NAMALWA (cell line): ENCODE measurements at regions not wholly inside any gene's neighbourhood (a gene's known extent, or its start where the extent isn't known, plus 50 kb on each side); places are given as distances from the start of the nearest gene placed in this dataset.

ENCODE experiments used
- DNase-seq: peaks from one replicate; pipeline ENCODE4 v3.0.0-alpha.2; 2015; ENCODE audit warnings: low spot score

DNA sequence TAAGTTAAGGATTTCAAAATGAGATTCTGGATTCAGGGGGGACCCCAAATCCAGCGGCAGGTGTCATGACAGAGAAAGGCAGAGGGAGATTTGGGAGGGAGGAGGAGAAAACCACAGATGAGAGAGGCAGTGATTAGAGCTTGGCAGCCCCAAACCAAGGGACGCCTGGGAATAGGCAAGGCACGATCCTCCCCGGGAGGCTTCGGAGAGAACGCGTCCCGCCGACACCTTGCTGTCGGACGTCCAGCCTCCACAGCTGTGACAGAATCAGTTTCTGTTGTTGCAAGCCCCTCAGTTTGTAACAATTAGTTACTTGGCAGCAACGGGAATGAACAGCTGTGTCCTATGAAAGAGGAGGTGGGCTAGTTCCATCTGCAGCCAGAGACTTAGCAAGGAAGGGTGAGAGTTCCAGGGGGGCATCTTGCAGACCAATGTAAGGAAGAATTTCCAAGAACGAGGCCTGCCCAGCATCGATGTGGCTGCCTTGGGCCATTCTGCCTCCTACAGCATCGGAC is 110.7 kb upstream of the SDK2 start:
- DNase-seq, result no peak

- DNase-seq, result no peak
Observed at GRCh38 chr17:73757420-73757819, 113.2 kb upstream of the SDK2 start.

GRCh38 chr17:73758245-73758644 is 114.0 kb upstream of the SDK2 start:
- DNase-seq, result no peak

DNA sequence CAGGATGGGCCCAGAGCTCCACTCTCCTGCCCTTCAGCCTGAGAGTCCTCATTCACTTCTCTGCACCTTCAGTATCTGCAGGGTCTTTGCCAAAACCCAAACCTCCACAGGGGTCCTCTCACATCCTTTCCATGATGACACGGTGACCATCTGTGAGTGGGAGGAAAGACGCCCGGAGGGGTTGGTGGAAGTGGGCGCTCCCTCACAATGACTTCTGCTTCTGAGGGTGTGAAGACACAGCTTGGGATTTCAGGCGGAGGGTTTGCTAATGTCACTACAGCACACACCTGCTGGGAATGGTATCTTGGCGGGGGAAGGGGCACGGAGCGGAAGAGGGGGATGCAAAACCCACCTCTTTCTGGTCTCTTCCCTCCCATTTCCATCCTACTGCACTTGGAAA is 115.1 kb upstream of the SDK2 start:
- DNase-seq, result no peak

- no peak for DNase-seq
Observed at GRCh38 chr17:73759734-73760438, 115.6 kb upstream of the SDK2 start.

GRCh38 chr17:73760439-73760758 is 116.2 kb upstream of the SDK2 start:
- peak; percentile 14 for DNase-seq

DNA sequence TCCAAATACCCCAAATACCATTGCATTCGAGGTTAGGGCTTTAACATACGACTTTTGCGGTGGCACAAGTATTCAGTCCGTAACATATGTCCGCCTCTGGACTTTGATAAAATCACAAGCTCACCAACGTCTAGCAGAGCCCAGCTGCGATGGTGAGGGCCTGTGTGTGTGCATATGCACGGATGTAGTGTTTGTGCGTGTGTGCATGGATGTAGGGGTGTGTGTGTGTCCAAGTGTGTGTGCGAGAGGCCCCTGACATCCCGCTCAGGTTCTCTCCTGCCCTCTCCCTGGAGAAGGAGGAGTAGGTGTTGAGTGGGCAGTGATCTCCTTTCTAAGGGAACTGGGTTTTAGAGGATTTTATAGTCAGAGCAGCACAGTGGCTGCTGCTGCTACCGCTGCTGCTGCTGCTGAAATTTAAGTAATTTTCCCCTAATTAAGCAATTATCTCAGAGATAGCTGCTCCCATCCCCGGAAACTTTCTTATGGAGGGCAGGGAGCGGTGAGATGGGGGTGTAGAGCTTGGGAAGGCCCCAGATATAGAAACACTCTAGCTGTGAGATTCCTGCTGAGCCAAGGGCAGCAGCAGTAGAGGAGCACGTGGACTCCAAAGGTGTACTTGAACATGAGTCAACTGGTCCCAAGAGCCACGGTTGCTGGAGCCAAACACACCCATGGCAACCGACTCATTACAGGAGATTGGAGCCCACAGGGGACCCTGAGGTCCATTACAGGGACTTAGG is 121.7 kb upstream of the SDK2 start:
- no peak for DNase-seq

- DNase-seq, result no peak
Observed at GRCh38 chr17:73767696-73768095, 123.5 kb upstream of the SDK2 start.

- DNase-seq, result no peak
Observed at GRCh38 chr17:73768691-73769090, 124.4 kb upstream of the SDK2 start.

- no peak for DNase-seq
Observed at GRCh38 chr17:73769479-73769878, 125.2 kb upstream of the SDK2 start.

GRCh38 chr17:73770115-73770848 is 126.0 kb upstream of the SDK2 start:
- no peak for DNase-seq

- DNase-seq, result no peak
Observed at GRCh38 chr17:73770849-73771229, 126.6 kb upstream of the SDK2 start.

DNA sequence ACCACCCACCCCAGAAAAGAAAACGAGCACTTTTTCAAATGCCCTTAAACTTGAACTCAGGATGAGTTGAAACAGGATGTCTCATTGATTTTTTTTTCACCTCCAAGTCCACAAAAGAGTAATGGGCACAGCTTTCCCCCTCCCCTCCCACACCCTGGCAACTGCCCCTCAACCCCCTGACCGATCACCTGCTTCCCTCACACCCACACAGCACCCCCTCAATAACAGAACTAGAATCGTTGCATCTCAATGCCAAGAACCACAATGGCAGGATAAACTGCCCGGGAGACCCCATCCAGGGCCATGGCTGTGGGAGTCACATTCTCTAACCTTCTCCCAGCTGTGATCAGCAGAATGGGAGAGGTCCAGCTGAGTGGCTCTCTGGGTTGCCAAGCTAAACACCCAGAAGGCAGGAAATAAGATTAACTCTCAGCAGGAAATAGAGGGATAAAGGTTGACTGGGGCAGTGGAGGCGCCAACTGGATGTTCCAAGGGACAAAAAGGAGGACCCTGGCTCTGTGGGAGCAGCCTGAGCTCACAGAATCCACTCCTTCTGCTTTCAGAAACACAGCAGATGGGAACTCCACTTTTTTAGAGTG is 128.0 kb upstream of the SDK2 start:
- no peak for DNase-seq

GRCh38 chr17:73773702-73774101 is 129.5 kb upstream of the SDK2 start:
- no peak for DNase-seq

GRCh38 chr17:73774852-73775251 is 130.6 kb upstream of the SDK2 start:
- DNase-seq, result no peak

- no peak for DNase-seq
Observed at GRCh38 chr17:73776351-73777130, 132.3 kb upstream of the SDK2 start.

- DNase-seq, result no peak
Observed at GRCh38 chr17:73777131-73777449, 132.8 kb upstream of the SDK2 start.

DNA sequence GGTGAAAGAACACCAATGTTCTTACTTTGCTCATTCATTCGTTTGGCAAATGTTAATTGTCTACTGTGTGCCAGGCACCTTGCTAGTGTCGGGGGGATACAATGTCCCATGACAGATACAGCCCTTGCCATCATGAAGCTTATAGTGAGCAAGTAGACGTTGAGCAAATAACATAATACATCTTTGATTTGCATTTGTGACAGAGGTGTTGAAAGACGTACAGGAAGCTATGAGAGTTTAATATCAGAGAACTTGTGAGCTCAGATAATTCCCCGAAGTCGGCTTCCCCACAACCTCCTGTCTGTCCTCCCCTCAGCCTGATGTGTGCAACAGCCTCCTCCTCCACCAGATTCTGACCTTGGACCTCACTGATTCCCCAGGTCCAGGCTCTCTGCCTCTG is 138.0 kb upstream of the SDK2 start:
- no peak for DNase-seq

GRCh38 chr17:73782641-73783381 is 138.6 kb upstream of the SDK2 start:
- peak; percentile 8 for DNase-seq

GRCh38 chr17:73783382-73783766 is 139.1 kb upstream of the SDK2 start:
- DNase-seq, result no peak

DNA sequence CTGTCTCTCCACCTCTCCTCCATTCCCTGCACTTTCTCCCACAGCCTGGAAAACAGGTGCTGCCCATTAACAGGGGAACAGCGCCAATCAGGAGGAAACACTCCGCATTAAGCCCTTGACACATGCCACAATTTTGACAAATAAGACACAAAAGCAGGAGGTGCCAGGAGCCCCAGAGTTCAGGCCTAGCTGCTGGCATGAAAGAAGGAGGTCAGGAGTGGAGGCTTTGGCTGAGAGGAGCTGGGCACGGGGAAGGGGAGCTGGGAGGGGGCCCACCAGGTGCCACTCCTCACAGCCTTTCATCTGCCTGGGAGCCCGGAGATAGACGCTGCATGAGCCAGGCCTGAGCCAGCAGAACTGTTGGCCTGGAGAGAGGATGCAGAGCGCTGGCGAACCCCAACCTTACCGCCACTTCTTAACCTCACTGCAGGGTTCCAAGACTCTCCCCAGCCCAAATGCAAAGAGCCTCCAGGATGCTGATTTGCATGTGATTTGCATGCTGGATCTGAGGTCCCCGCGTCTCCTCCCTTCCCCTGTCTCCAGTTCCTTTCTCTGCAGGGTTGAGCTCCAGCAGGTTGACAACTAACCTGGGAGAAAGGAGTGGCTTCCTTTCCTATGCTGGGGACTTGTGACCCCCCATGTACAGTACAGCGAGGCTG is 139.8 kb upstream of the SDK2 start:
- DNase-seq, result peak; percentile 3
